ENCODE measurements at regions not wholly inside any gene's neighbourhood (a gene's known extent, or its start where the extent isn't known, plus 50 kb on each side); places are given as distances from the start of the nearest gene placed in this dataset.

DNA sequence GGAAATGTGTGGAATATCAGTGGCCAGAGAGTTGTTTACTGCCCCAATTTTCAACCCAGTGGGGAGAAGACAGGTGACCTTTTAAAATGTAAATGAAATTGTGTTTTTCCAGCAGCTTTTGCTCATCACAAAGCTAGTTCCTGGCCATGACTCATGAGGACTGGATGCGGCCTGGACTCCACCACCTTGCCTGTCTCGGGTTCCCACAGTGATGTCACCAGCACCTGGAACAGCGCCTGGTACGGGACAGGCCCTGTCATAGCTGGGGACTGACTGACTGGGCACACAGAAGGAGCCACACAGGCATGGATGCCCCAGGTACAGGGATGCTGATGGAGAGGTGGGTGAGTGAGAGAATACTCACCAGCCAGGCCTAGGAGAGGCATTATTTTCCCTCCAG lies 277.1 kb downstream of the AJAP1 start:
- H3K27ac ChIP-seq (ENCODE audit: low read length in 2 of 2): no peak overlapping the region
- Mint-ChIP-seq H3K4me1 (no peaks in the 10 kb centered on the region), H3K27me3 (no peaks in the 10 kb centered on the region), H3K4me3 (no peak overlapping the region), H3K27ac (no peak overlapping the region), H3K9me3 (ENCODE audit: insufficient read depth) (no peaks in the 10 kb centered on the region)
- intact Hi-C loops (cut with micrococcal nuclease): no loop called here
- H3K4me2 ChIP-seq (replicated peaks; ENCODE audit: low read depth, low read length, poor library complexity, severe bottlenecking): no peak overlapping the region
- DNase-seq (no peak), ATAC-seq (ENCODE audit: low read depth) (no peak)
- POLR2A ChIA-PET: no interaction called here
- no peak overlapping the region for H3K9ac ChIP-seq (ENCODE audit: low read length)
- peaks cover 0 to 5% (median 0%) of the 10 kb centered on the region in 3 donors for H3K9me3 ChIP-seq (ENCODE audit: control extremely low read depth in 1 of 3, control insufficient read depth in 2 of 3, insufficient read depth in 1 of 3, low read length in 2 of 3)
- H3K36me3 ChIP-seq (replicated peaks in 1 of 2; ENCODE audit: control extremely low read depth in 1 of 2, control insufficient read depth in 1 of 2, extremely low read depth in 1 of 2, insufficient read depth in 2 of 2, low read length in 1 of 2): no peaks in the 10 kb centered on the region
- no peaks in the 10 kb centered on the region for H3K27me3 ChIP-seq (replicated peaks in 1 of 4; ENCODE audit: control extremely low read depth in 1 of 4, control insufficient read depth in 3 of 4, insufficient read depth in 4 of 4, low read length in 3 of 4)
- CTCF ChIA-PET: no interaction called here
- H3K4me1 ChIP-seq (ENCODE audit: control insufficient read depth in 2 of 2, insufficient read depth in 2 of 2, low read length in 2 of 2): no peaks in the 10 kb centered on the region
- WGBS (ENCODE audit: insufficient coverage): 74% methylated on average over 4 of the region's 4 CpGs
- H2AFZ ChIP-seq (ENCODE audit: insufficient read depth, low read depth, low read length, poor library complexity, severe bottlenecking): no peak overlapping the region
- no peak overlapping the region for H3K4me3 ChIP-seq (ENCODE audit: control extremely low read depth in 1 of 5, extremely low read depth in 1 of 5, insufficient read depth in 1 of 5, low read depth in 2 of 5, low read length in 4 of 5)
- TF ChIP-seq, protein P1, sequence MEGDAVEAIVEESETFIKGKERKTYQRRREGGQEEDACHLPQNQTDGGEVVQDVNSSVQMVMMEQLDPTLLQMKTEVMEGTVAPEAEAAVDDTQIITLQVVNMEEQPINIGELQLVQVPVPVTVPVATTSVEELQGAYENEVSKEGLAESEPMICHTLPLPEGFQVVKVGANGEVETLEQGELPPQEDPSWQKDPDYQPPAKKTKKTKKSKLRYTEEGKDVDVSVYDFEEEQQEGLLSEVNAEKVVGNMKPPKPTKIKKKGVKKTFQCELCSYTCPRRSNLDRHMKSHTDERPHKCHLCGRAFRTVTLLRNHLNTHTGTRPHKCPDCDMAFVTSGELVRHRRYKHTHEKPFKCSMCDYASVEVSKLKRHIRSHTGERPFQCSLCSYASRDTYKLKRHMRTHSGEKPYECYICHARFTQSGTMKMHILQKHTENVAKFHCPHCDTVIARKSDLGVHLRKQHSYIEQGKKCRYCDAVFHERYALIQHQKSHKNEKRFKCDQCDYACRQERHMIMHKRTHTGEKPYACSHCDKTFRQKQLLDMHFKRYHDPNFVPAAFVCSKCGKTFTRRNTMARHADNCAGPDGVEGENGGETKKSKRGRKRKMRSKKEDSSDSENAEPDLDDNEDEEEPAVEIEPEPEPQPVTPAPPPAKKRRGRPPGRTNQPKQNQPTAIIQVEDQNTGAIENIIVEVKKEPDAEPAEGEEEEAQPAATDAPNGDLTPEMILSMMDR (IDR thresholded peaks at IDR 0.05): no peak
- TF ChIP-seq EZH2 (IDR thresholded peaks at IDR 0.05; ENCODE audit: borderline replicate concordance, insufficient read depth, low read depth, low read length, poor library complexity, severe bottlenecking): no peak
- no peaks in the 10 kb centered on the region for H4K20me1 ChIP-seq (ENCODE audit: control insufficient read depth, insufficient read depth, low read length, poor library complexity, severe bottlenecking)
- H3K79me2 ChIP-seq (ENCODE audit: control insufficient read depth, insufficient read depth, low read length): no peaks in the 10 kb centered on the region

DNA sequence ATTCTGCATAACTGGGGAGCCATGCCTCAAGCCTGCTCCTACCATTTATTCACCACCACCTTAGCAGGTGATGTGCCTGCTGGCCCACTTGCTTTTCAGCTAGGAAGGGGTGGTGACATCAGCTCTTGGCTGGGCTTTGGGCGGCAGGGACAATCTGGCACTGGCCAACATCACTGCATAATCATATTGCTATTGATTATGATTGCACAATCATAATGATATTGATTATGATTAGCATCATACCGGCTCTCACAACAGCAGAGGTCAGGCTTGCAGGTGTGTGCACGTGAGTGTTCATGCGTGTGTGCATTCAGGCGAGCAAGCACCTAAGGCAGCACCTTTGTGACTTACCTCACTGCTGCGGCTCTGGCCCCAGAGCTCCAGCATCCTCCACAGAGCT lies 273.8 kb downstream of the AJAP1 start:
- no peaks in the 10 kb centered on the region for H3K4me1 ChIP-seq (ENCODE audit: control insufficient read depth in 2 of 2, insufficient read depth in 2 of 2, low read length in 2 of 2)
- CTCF ChIA-PET: no interaction called here
- TF ChIP-seq EZH2 (IDR thresholded peaks at IDR 0.05; ENCODE audit: borderline replicate concordance, insufficient read depth, low read depth, low read length, poor library complexity, severe bottlenecking): no peak
- TF ChIP-seq, protein P1 (IDR thresholded peaks at IDR 0.05): no peak
- no peak overlapping the region for H3K27ac ChIP-seq (ENCODE audit: low read length in 2 of 2)
- H3K36me3 ChIP-seq (replicated peaks in 1 of 2; ENCODE audit: control extremely low read depth in 1 of 2, control insufficient read depth in 1 of 2, extremely low read depth in 1 of 2, insufficient read depth in 2 of 2, low read length in 1 of 2): no peaks in the 10 kb centered on the region
- DNase-seq (no peak), ATAC-seq (ENCODE audit: low read depth) (no peak)
- Mint-ChIP-seq H3K27ac (no peak overlapping the region), H3K4me3 (no peak overlapping the region), H3K27me3 (no peaks in the 10 kb centered on the region), H3K4me1 (no peaks in the 10 kb centered on the region), H3K9me3 (ENCODE audit: insufficient read depth) (no peaks in the 10 kb centered on the region)
- no peak overlapping the region for H3K9ac ChIP-seq (ENCODE audit: low read length)
- no peak overlapping the region for H2AFZ ChIP-seq (ENCODE audit: insufficient read depth, low read depth, low read length, poor library complexity, severe bottlenecking)
- intact Hi-C loops (cut with micrococcal nuclease): no loop called here
- H3K9me3 ChIP-seq (ENCODE audit: control extremely low read depth in 1 of 3, control insufficient read depth in 2 of 3, insufficient read depth in 1 of 3, low read length in 2 of 3): no peaks in the 10 kb centered on the region
- H3K4me3 ChIP-seq (ENCODE audit: control extremely low read depth in 1 of 5, extremely low read depth in 1 of 5, insufficient read depth in 1 of 5, low read depth in 2 of 5, low read length in 4 of 5): no peak overlapping the region
- POLR2A ChIA-PET: no interaction called here
- no peaks in the 10 kb centered on the region for H3K27me3 ChIP-seq (replicated peaks in 1 of 4; ENCODE audit: control extremely low read depth in 1 of 4, control insufficient read depth in 3 of 4, insufficient read depth in 4 of 4, low read length in 3 of 4)
- no peaks in the 10 kb centered on the region for H3K79me2 ChIP-seq (ENCODE audit: control insufficient read depth, insufficient read depth, low read length)
- H3K4me2 ChIP-seq (replicated peaks; ENCODE audit: low read depth, low read length, poor library complexity, severe bottlenecking): no peak overlapping the region
- H4K20me1 ChIP-seq (ENCODE audit: control insufficient read depth, insufficient read depth, low read length, poor library complexity, severe bottlenecking): no peaks in the 10 kb centered on the region
- WGBS (ENCODE audit: insufficient coverage): 84% methylated on average over 4 of the region's 6 CpGs
